SH-SY5Y (cell line): ENCODE measurements at regions not wholly inside any gene's neighbourhood (a gene's known extent, or its start where the extent isn't known, plus 50 kb on each side); places are given as distances from the start of the nearest gene placed in this dataset.

Experiments used
- GATA2 ChIP-seq: IDR thresholded peaks from 2 replicates; pipeline ENCODE4 v1.6.1; 2011; ENCODE audit warnings: mild to moderate bottlenecking, low read depth, low read length
- GATA3 ChIP-seq: IDR thresholded peaks from 2 replicates; pipeline ENCODE4 v1.6.1; 2011; ENCODE audit warnings: low read depth, mild to moderate bottlenecking, low read length, moderate library complexity

GRCh38 chr16:29311461-29312344 lies 94.8 kb downstream of the NPIPB11 start:
- TF ChIP-seq GATA2, result no peak
- no peak for TF ChIP-seq GATA3
